ENCODE measurements at regions not wholly inside any gene's neighbourhood (a gene's known extent, or its start where the extent isn't known, plus 50 kb on each side); places are given as distances from the start of the nearest gene placed in this dataset.

DNA sequence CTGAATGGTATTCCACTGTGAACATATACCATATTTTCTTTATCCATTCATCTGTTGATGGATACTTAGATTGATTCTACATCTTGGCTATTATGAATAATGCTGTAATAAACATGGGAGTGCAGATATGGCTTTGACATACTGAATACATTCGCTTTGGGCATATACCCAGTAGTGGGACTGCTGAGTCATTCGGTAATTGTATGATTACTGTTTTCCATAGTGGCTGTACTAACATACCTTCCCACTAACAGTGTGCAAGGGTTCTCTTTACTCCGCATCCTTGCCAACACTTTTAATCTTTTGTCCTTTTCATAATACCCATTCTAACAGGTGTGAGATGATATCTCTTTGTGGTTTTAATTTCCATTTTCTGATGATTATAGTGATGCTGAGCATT is 98.2 kb upstream of the ESR1 start:
- Mint-ChIP-seq H3K36me3 (ENCODE audit: insufficient read depth) (no peaks in the 10 kb centered on the region), H3K4me1 (ENCODE audit: low read depth in 2 of 2) (no peaks in the 10 kb centered on the region), H3K27me3 (peaks cover 0 to 9% of the 10 kb centered on the region in 2 donors), H3K27ac (no peak overlapping the region), H3K9me3 (peaks cover 7 to 11% of the 10 kb centered on the region in 2 donors), H3K4me3 (no peak overlapping the region)
- no peak for DNase-seq
- no peak for ATAC-seq (replicated peaks)

DNA sequence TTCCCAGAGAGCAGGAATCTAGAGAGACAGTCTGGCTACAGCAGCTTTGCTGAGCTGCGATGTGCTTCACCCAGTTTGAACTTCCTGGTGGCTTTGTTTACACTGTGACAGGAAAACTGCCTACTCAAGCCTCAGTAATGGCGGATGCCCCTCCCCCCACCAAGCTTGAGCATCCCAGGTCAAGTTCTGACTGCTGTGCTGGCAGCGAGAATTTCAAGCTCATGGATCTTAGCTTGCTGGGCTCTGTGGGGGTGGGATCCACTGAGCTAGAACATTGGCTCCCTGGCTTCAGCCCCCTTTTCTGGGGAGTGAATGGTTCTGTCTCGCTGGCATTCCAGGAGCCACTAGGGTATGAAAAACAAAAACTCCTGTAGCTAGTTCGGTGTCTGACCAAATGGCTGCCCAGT is 91.0 kb upstream of the ESR1 start:
- Mint-ChIP-seq H3K9me3 (peaks cover 7 to 12% of the 10 kb centered on the region in 2 donors), H3K27me3 (peaks cover 9 to 16% of the 10 kb centered on the region in 2 donors), H3K36me3 (ENCODE audit: insufficient read depth) (no peaks in the 10 kb centered on the region), H3K27ac (peak overlapping the region in 1 of 2 donors; percentile 27), H3K4me1 (ENCODE audit: low read depth in 2 of 2) (no peaks in the 10 kb centered on the region), H3K4me3 (no peak overlapping the region)
- ATAC-seq (replicated peaks) (no peak), DNase-seq (no peak)

DNA sequence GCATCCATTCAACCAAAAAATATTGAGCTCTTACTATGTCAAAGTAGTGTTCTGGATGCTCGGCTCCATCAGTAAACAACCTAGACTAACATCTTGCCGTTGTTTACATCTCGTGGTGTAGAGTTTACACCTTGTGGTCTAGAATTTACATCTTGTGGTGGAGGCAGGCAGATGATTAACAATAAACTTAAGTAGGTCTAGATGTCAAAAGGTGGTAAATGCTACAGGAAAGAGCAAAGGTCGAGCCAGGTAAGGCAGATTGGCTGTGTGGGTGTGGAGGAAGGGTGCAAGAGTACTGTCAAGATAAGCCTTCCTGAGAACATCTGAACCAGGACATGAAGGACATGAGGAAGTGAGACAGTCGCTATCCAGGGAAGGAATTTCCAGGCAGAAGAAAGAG is 88.4 kb upstream of the ESR1 start:
- Mint-ChIP-seq H3K4me3 (no peak overlapping the region), H3K27me3 (peaks cover 0 to 16% of the 10 kb centered on the region in 2 donors), H3K4me1 (ENCODE audit: low read depth in 2 of 2) (no peaks in the 10 kb centered on the region), H3K9me3 (peaks cover 0 to 4% of the 10 kb centered on the region in 2 donors), H3K27ac (peak overlapping the region in 1 of 2 donors; percentile 13), H3K36me3 (ENCODE audit: insufficient read depth) (no peaks in the 10 kb centered on the region)
- no peak for DNase-seq
- no peak for ATAC-seq (replicated peaks)

DNA sequence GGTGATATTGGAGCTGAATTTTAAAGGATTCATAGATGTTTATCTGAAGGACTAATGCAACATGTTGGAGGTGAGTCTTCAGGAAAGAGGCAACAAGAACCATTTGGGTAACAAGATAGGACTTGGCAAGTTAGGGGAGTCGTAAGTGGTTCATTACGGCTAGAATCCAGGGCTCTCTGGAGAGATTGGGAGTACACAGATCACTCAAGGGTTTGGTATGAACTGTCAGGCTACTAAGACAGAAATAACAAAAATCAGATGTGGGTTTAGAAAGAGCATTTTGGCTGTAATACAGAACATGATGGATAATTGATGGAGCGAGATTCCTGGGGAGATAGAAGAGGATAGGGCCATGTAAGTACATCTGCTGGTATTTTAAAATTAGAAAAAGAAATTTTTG is 86.3 kb upstream of the ESR1 start:
- Mint-ChIP-seq H3K27ac (no peak overlapping the region), H3K9me3 (no peaks in the 10 kb centered on the region), H3K4me1 (ENCODE audit: low read depth in 2 of 2) (no peaks in the 10 kb centered on the region), H3K4me3 (no peak overlapping the region), H3K36me3 (ENCODE audit: insufficient read depth) (no peaks in the 10 kb centered on the region), H3K27me3 (peaks cover 0 to 12% of the 10 kb centered on the region in 2 donors)
- DNase-seq: no peak
- ATAC-seq (replicated peaks): no peak

DNA sequence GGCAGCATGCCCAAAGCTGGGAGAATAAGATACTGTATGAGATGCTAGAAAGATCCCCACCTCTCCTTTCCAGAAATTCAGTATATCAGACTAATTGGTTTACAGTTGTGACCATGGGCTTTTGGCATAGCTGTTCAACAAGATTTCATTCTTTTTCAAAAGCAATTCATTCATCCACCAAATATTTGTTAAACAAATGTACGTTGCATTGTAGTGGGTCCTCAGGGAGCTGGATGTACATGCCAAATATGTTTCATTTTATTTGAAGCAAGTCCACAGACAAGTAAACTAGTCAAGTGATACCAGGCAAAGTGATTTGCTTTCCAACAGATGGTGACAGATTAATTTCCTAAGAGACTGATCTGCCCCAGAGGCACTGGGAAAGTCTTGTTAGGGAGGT is 85.8 kb upstream of the ESR1 start:
- Mint-ChIP-seq H3K27ac (no peak overlapping the region), H3K27me3 (peaks cover 0 to 12% of the 10 kb centered on the region in 2 donors), H3K9me3 (no peaks in the 10 kb centered on the region), H3K4me3 (no peak overlapping the region), H3K4me1 (ENCODE audit: low read depth in 2 of 2) (no peaks in the 10 kb centered on the region), H3K36me3 (ENCODE audit: insufficient read depth) (no peaks in the 10 kb centered on the region)
- no peak for ATAC-seq (replicated peaks)
- no peak for DNase-seq

DNA sequence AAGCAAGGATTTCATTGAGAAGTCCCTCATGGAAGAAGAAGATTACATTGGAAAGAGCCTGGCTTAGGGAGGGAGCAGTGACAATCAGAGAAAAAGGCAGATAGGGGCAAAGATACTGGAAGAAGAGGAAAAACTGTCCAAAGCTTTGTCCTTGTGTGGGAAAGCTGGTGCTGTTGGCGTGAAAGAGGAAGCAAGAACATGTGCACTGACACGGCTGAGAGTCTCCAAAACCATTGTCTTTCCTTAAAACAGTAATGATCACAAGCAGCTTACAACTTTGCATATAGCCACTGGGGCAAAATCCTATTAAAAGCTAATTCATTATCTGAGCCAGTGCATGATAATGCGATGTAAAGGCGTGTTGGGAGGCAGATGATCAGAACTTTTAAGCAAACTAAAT is 85.1 kb upstream of the ESR1 start:
- Mint-ChIP-seq H3K4me3 (no peak overlapping the region), H3K27me3 (peaks cover 0 to 12% of the 10 kb centered on the region in 2 donors), H3K27ac (no peak overlapping the region), H3K9me3 (no peaks in the 10 kb centered on the region), H3K4me1 (ENCODE audit: low read depth in 2 of 2) (no peaks in the 10 kb centered on the region), H3K36me3 (ENCODE audit: insufficient read depth) (no peaks in the 10 kb centered on the region)
- DNase-seq (no peak), ATAC-seq (replicated peaks) (no peak)

DNA sequence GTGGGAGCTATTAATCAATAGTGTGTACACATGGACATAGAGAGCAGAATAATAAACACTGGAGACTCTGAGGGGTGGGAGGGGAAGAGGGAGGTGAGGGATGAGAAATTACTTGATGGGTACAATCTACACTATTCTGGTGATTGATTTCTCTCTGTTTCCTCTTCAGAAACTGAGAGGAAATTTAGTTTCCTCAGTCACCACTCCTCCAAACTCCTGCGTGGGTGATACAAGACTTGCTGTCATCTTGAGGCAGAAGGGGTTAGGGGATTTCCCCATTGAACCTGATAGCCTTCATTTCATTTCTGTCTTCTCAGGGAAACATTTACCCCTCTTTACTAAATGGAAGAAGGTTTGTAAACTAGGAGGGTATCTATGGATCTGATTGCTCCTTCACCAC is 84.3 kb upstream of the ESR1 start:
- Mint-ChIP-seq H3K36me3 (ENCODE audit: insufficient read depth) (no peaks in the 10 kb centered on the region), H3K4me3 (no peak overlapping the region), H3K9me3 (no peaks in the 10 kb centered on the region), H3K27ac (no peak overlapping the region), H3K4me1 (ENCODE audit: low read depth in 2 of 2) (no peaks in the 10 kb centered on the region), H3K27me3 (peaks cover 0 to 12% of the 10 kb centered on the region in 2 donors)
- no peak for DNase-seq
- ATAC-seq (replicated peaks): no peak

DNA sequence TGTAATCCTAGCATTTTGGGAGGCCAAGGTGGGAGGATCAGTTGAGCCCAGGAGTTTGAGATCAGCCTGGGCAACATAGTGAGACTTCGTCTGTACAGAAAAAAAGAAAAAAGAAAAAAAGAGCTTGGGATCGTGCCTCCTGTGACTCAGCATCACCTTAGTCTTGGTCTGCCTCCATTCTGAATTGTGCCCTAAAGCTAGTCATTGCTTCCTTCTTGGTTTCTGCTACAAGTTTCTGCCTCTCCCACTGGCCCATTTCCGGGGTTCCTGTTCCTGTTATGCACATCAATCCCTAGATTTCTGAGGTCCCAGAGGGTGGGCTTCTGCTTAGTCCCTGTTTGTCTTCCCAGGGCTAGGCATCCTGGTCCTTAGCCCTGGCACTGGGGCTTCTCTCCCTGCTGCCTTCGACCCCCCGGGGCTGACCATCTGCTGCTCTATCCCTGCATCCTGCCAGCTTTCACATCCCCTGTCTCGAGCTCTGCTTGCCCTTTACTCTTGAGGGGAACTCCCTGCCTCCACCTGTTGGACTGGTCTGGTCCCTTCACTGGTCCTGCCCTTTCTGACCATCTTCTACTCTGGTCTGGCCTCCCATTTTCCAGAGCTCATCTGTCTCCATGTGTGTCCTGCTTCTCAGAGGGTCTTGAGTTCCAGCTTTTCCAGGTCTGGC is 77.5 kb upstream of the ESR1 start:
- H3K27me3 Mint-ChIP-seq: peaks cover 0 to 4% of the 10 kb centered on the region in 2 donors
- no peak overlapping the region for H3K4me3 Mint-ChIP-seq
- no peaks in the 10 kb centered on the region for H3K36me3 Mint-ChIP-seq (ENCODE audit: insufficient read depth)
- DNase-seq (no peak), ATAC-seq (replicated peaks) (no peak)
- H3K27ac Mint-ChIP-seq: no peak overlapping the region
- no peaks in the 10 kb centered on the region for H3K4me1 Mint-ChIP-seq (ENCODE audit: low read depth in 2 of 2)
- H3K9me3 Mint-ChIP-seq: peaks cover 0 to 16% of the 10 kb centered on the region in 2 donors

DNA sequence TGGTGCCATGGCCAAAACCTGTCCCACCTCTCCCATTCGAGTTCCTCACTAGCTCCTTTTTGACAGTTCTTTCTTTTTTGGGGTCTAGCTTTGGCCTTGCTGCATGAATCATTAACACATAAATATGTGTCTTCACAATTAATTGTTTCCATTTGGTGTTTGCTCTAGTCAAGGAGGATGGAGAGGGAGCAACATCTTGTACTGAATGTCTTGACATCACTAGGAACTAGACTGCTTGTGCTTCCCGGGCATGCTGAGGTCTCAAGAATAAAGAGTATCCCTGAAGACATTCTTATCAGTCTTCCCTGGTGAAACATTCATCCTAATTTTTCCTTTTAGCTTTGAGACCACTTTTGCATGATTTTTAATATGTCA is 77.0 kb upstream of the ESR1 start:
- Mint-ChIP-seq H3K36me3 (ENCODE audit: insufficient read depth) (no peaks in the 10 kb centered on the region), H3K27me3 (peaks cover 0 to 1% of the 10 kb centered on the region in 2 donors), H3K9me3 (peaks cover 0 to 16% of the 10 kb centered on the region in 2 donors), H3K27ac (no peak overlapping the region), H3K4me1 (ENCODE audit: low read depth in 2 of 2) (no peaks in the 10 kb centered on the region), H3K4me3 (no peak overlapping the region)
- DNase-seq: no peak
- no peak for ATAC-seq (replicated peaks)

DNA sequence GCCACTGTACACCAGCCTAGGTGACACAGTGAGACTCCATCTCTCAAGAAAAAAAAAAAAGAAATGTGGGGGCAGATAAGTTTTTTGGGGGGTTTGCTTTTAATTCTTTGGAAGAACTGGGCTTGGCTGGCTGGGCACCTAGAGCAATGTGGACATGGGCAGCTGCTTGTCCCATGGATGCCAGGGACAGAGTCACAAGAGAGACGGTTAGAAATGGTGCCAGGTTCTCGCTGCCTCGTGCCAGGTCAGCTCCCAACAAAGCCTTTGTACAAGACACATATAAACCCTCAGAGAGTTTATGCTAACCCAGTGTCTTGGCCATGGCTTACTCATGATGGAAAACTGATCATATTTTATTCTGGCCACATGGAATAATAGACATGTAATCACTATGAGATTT is 76.2 kb upstream of the ESR1 start:
- no peaks in the 10 kb centered on the region for H3K27me3 Mint-ChIP-seq
- no peaks in the 10 kb centered on the region for H3K4me1 Mint-ChIP-seq (ENCODE audit: low read depth in 2 of 2)
- no peak for ATAC-seq (replicated peaks)
- DNase-seq: no peak
- no peaks in the 10 kb centered on the region for H3K36me3 Mint-ChIP-seq (ENCODE audit: insufficient read depth)
- H3K27ac Mint-ChIP-seq: no peak overlapping the region
- H3K4me3 Mint-ChIP-seq: no peak overlapping the region
- H3K9me3 Mint-ChIP-seq: peaks cover 0 to 16% of the 10 kb centered on the region in 2 donors

DNA sequence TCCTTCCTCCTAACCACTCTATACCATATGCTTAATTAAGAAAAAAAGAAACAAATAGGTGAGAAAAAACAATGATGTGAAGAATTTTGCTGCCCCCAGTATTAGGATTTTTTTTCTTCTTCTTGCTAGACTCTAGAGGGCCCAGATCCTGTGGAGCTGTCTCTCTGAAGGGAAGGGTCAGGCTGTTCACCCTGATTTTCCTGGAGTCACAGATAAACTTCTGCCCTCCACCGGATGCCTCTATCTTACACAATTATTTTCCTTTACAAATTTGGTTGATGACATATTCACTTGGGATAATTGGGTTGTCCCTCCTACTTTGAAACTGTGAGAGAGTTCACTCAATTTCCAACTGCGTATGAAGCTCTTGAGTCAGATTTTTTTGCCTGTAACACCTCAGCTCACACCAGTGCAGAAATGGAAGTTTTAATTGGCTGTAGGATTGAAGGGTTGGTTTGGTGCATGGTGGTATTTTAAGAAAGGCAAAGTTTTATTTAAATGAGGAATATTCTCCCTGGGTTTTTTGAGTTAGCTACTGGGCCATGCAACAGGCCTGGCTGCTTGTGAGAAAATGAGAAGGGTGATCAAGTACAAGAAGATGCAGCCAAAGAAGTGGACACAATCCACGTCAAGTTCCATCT is 73.7 kb upstream of the ESR1 start:
- ATAC-seq (replicated peaks): no peak
- H3K9me3 Mint-ChIP-seq: peaks cover 0 to 16% of the 10 kb centered on the region in 2 donors
- H3K4me3 Mint-ChIP-seq: no peak overlapping the region
- no peaks in the 10 kb centered on the region for H3K4me1 Mint-ChIP-seq (ENCODE audit: low read depth in 2 of 2)
- H3K27me3 Mint-ChIP-seq: no peaks in the 10 kb centered on the region
- DNase-seq: no peak
- H3K27ac Mint-ChIP-seq: no peak overlapping the region
- H3K36me3 Mint-ChIP-seq (ENCODE audit: insufficient read depth): no peaks in the 10 kb centered on the region

DNA sequence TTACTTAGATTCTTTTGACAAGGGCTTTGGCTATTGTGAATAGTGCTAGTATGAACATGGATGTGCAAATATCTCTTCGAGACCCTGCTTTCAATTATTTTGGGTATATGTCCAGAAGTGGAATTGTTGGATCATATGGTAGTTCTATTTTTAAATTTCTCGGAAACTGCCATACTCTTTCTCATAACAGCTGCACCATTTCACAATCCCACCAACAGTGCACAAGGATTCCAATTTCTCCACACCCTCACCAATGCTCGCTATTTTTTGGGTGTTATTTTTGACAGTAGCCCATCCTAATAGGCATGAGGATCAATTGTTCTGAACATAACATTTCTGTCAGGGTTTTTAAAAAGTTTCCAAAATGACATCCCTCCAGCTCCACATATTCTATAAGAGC is 69.2 kb upstream of the ESR1 start:
- Mint-ChIP-seq H3K4me3 (no peak overlapping the region), H3K27ac (no peak overlapping the region), H3K9me3 (no peaks in the 10 kb centered on the region), H3K4me1 (ENCODE audit: low read depth in 2 of 2) (no peaks in the 10 kb centered on the region), H3K27me3 (peaks cover 8 to 16% of the 10 kb centered on the region in 2 donors), H3K36me3 (ENCODE audit: insufficient read depth) (no peaks in the 10 kb centered on the region)
- ATAC-seq (replicated peaks): no peak
- no peak for DNase-seq

DNA sequence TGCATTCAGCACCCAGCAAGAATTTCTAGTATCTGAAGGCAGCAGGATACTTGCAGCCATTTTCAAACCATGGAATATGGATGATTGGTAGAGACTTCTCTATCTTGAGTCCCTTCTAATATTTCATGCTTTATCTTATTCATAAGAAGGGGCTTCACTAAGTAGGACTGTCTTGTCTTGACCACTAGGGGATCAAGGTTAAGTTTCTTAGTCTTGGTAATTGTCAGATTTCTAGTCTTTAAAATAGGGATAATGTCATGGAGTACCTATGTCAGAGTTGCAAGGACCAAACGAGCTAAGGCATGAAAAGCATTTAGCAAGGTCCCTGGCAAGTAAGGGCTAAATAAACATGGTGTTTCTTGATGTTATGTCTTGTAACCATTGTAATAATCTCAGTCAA is 68.5 kb upstream of the ESR1 start:
- no peak overlapping the region for H3K4me3 Mint-ChIP-seq
- H3K27me3 Mint-ChIP-seq: peaks cover 10 to 18% of the 10 kb centered on the region in 2 donors
- H3K4me1 Mint-ChIP-seq (ENCODE audit: low read depth in 2 of 2): no peaks in the 10 kb centered on the region
- DNase-seq: no peak
- no peaks in the 10 kb centered on the region for H3K9me3 Mint-ChIP-seq
- no peak overlapping the region for H3K27ac Mint-ChIP-seq
- H3K36me3 Mint-ChIP-seq (ENCODE audit: insufficient read depth): no peaks in the 10 kb centered on the region
- ATAC-seq (replicated peaks): no peak

DNA sequence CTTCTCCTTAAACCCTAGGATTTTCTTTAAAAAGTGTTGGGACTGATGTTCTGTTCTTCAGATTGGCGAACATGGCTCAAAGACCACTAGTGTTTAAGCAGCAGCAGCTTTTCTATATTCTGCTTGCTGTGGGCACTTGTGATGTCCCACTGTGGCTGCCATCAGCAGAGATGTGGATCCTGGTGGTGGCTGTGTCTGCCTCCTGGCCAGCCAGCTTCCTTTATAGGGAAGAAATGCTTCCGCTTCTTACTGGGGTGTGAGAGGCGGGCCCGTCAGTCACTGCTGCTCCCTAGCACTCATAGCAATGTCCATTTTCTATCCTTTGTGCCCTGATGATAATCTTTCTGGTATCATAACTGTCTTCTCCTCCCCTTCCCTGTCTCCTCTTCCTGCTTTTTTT is 66.7 kb upstream of the ESR1 start:
- Mint-ChIP-seq H3K27me3 (peaks cover 10 to 18% of the 10 kb centered on the region in 2 donors), H3K9me3 (peaks cover 0 to 3% of the 10 kb centered on the region in 2 donors), H3K27ac (no peak overlapping the region), H3K4me1 (ENCODE audit: low read depth in 2 of 2) (no peaks in the 10 kb centered on the region), H3K36me3 (ENCODE audit: insufficient read depth) (no peaks in the 10 kb centered on the region), H3K4me3 (no peak overlapping the region)
- ATAC-seq (replicated peaks) (no peak), DNase-seq (no peak)
